HepG2 (cell line): ENCODE measurements at regions not wholly inside any gene's neighbourhood (a gene's known extent, or its start where the extent isn't known, plus 50 kb on each side); places are given as distances from the start of the nearest gene placed in this dataset.

ENCODE experiments used
- ATAC-seq: fragments of 200-7000 bp; cut with Tn5 transposase; 3 replicates; pipeline ENCODE4 v1.9.1; 2020; ENCODE audit warnings: mild to moderate bottlenecking, moderate library complexity
- BruUV-seq: library from RNA; stranded (reverse); fragments of 400-500 nt; replicated peaks from 2 replicates; lab custom pipeline; 2021; lab: Mats Ljungman, UMichigan
- CTCF ChIA-PET: fragments of 300-600 bp; formaldehyde crosslinking; extraction: SDS; loops from one replicate; lab custom pipeline; 2021; ENCODE audit warnings: low total read pairs, inconsistent platforms, low intra/inter-chr PET ratio; lab: Yijun Ruan, JAX
- POLR2A ChIA-PET: fragments of 350-600 bp; sonication (Branson Sonifier 250); formaldehyde crosslinking; loops from one replicate; lab custom pipeline; 2020; ENCODE audit warnings: antibody characterized with exemption, inconsistent platforms; lab: Yijun Ruan, JAX
- DNase-seq: peaks from one replicate; pipeline ENCODE4 v3.0.0-alpha.2; 2015; ENCODE audit warnings: low spot score
- FAIRE-seq: peaks from 3 replicates; lab custom pipeline; 2011; peaks lifted over from hg19 to GRCh38; lab: Jason Lieb, UNC
- H2AFZ ChIP-seq: one replicate; pipeline ENCODE4 v1.6.1; 2011; ENCODE audit warnings: low read length, inconsistent platforms
- H3K27ac ChIP-seq: fragments of 300-600 bp; 3 replicates; pipeline ENCODE4 v1.8.0; 2011; ENCODE audit warnings: mixed run types, mild to moderate bottlenecking, mixed read lengths, low read length, inconsistent platforms; ENCODE audit not compliant: insufficient read depth; ENCODE audit errors: extremely low read length
- H3K27me3 ChIP-seq, 2 experiments: fragments of 200-600 bp in 1 of 2; 2 replicates in 1 of 2; 3 replicates in 1 of 2; pipeline versions ENCODE4 v1.6.0 to v1.8.0; 2011; ENCODE audit warnings: low read length in 2 of 2, mild to moderate bottlenecking in 2 of 2, moderate library complexity in 2 of 2, inconsistent platforms in 1 of 2; ENCODE audit not compliant: insufficient read depth in 2 of 2, control insufficient read depth in 1 of 2
- H3K36me3 ChIP-seq, 2 experiments: fragments of 200-600 bp in 1 of 2; replicated peaks in 1 of 2; 2 replicates in 1 of 2; 3 replicates in 1 of 2; pipeline versions ENCODE4 v1.5.1 to v1.8.0; 2011; ENCODE audit warnings: low read length in 2 of 2, inconsistent platforms in 1 of 2; ENCODE audit not compliant: insufficient read depth in 2 of 2, control insufficient read depth in 1 of 2
- H3K4me1 ChIP-seq: 2 replicates; pipeline ENCODE4 v1.5.1; 2012; ENCODE audit warnings: low read length, inconsistent platforms; ENCODE audit not compliant: insufficient read depth
- H3K4me2 ChIP-seq: 2 replicates; pipeline ENCODE4 v1.6.0; 2011; ENCODE audit warnings: low read depth, low read length, inconsistent platforms
- H3K4me3 ChIP-seq, 3 experiments: fragments of 200-600 bp in 1 of 3; sonication (generic), shearing (Covaris generic) in 1 of 3; replicated peaks in 1 of 3; 2 replicates each; pipeline ENCODE4 v1.5.1; 2011 to 2016; ENCODE audit warnings: low read length in 3 of 3, inconsistent platforms in 2 of 3, low read depth in 2 of 3, mild to moderate bottlenecking in 2 of 3, control low read depth in 1 of 3, mixed read lengths in 1 of 3; ENCODE audit not compliant: insufficient read depth in 1 of 3
- H3K79me2 ChIP-seq: one replicate; pipeline ENCODE4 v1.6.1; 2011; ENCODE audit warnings: low read length, inconsistent platforms; ENCODE audit not compliant: insufficient read depth
- H3K9ac ChIP-seq: 2 replicates; pipeline ENCODE4 v1.6.0; 2011; ENCODE audit warnings: mild to moderate bottlenecking, low read depth, low read length, inconsistent platforms; ENCODE audit not compliant: insufficient read depth
- H3K9me3 ChIP-seq: 2 replicates; pipeline ENCODE4 v1.5.1; 2012; ENCODE audit warnings: mild to moderate bottlenecking, low read length
- H4K20me1 ChIP-seq: 2 replicates; pipeline ENCODE4 v1.6.0; 2011; ENCODE audit warnings: inconsistent platforms, mild to moderate bottlenecking, low read length, moderate library complexity; ENCODE audit not compliant: insufficient read depth
- MED1 ChIP-seq: sonication (generic); formaldehyde crosslinking; IDR thresholded peaks from 2 replicates; pipeline ENCODE4 v1.4.0; 2020; ENCODE audit warnings: missing genetic modification reagents
- RNF2 ChIP-seq: fragments of 450-650 bp; conservative IDR thresholded peaks from 2 replicates; pipeline ENCODE4 v1.6.1; 2016; ENCODE audit warnings: low read depth
- YEATS2 ChIP-seq: sonication (generic); formaldehyde crosslinking; IDR thresholded peaks from 2 replicates; pipeline ENCODE4 v1.4.0; 2020; ENCODE audit warnings: missing genetic modification reagents, borderline replicate concordance
- ZBTB21 ChIP-seq: sonication (generic); formaldehyde crosslinking; IDR thresholded peaks from 2 replicates; pipeline ENCODE4 v1.4.0; 2020; ENCODE audit warnings: missing genetic modification reagents
- ZHX2 ChIP-seq, 2 experiments: sonication (generic) in 1 of 2; formaldehyde crosslinking in 1 of 2; IDR thresholded peaks; 2 replicates each; pipeline versions ENCODE4 v1.6.1 to v1.9.0; 2014 to 2022; ENCODE audit warnings: antibody characterized with exemption in 1 of 2, borderline replicate concordance in 1 of 2, inconsistent platforms in 1 of 2, low read depth in 1 of 2, missing genetic modification reagents in 1 of 2
- ZNF598 ChIP-seq: sonication (generic); formaldehyde crosslinking; IDR thresholded peaks from 2 replicates; pipeline ENCODE4 v1.5.1; 2020; ENCODE audit warnings: mild to moderate bottlenecking, missing genetic modification reagents, borderline replicate concordance
- WGBS: methylation state at CpG from one replicate; pipeline ENCODE4 v1.1.6; 2017; ENCODE audit warnings: low lambda C conversion rate; 5-methylcytosine and 5-hydroxymethylcytosine counted together
- in situ Hi-C: cut with HindIII; loops from 2 replicates; pipeline ENCODE4 v1.10.0; 2017; ENCODE audit warnings: low pct_unique_long_range_greater_than_20kb; ENCODE audit not compliant: extremely low pct_ligation_motif_present
- intact Hi-C: fragments of 100-400 bp; cut with micrococcal nuclease; formaldehyde crosslinking; loops from one replicate; pipeline ENCODE4 v1.10.0; 2022; ENCODE audit not compliant: unreplicated experiment

- Histone ChIP-seq H3K4me2 (no peak overlapping the region), H2AFZ (no peak overlapping the region), H3K27me3 (no peaks in the 10 kb centered on the region), H3K4me1 (no peaks in the 10 kb centered on the region), H3K79me2 (no peaks in the 10 kb centered on the region), H3K27ac (no peak overlapping the region), H3K9ac (no peak overlapping the region), H3K36me3 (no peaks in the 10 kb centered on the region), H4K20me1 (no peaks in the 10 kb centered on the region), H3K9me3 (peaks cover 64% of the 10 kb centered on the region), H3K4me3 (no peak overlapping the region)
- 48% methylated on average over 3 of the region's 3 CpGs for WGBS
- in situ Hi-C loops, result no loop called here
- no TSS peak for BruUV-seq
- FAIRE-seq (no peak), DNase-seq (no peak), ATAC-seq (no peak)
- intact Hi-C loops, result no loop called here
- POLR2A ChIA-PET, result no interaction called here
- no peak for TF ChIP-seq RNF2
- no peak for TF ChIP-seq ZBTB21
- TF ChIP-seq YEATS2 (CRISPR knock-in tag), result no peak
- TF ChIP-seq MED1 (CRISPR knock-in tag), result no peak
- no peak for TF ChIP-seq ZHX2 (IDR thresholded peaks at IDR 0.05; ENCODE audit: low read depth)
- TF ChIP-seq ZHX2 (CRISPR knock-in tag; IDR thresholded peaks at IDR 0.05; ENCODE audit: borderline replicate concordance), result no peak
- TF ChIP-seq ZNF598 (CRISPR knock-in tag), result no peak
- CTCF ChIA-PET, result no interaction called here
These were observed 1582.7 kb downstream of the STIM2 start for GRCh38 chr4:28443371-28443770.
